ENCODE measurements at regions not wholly inside any gene's neighbourhood (a gene's known extent, or its start where the extent isn't known, plus 50 kb on each side); places are given as distances from the start of the nearest gene placed in this dataset.

DNA sequence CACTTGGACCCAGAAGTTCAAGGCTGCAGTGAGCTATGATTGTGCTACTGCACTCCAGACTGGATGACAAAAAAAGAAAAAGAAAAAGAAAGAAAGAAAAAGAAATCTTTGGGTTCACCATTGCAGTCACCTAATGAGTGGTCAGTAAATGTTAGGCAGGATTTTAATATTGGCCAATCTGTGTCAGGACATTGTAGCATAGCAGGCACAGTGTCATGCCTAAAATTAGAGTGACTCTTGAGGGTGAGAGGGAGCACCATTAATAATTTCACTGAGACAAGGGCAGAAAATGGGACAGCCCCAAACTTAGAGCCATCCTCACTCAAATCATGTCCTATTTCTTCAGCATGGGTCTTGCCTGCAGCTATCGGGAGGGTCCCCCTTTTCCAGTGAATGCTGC, 221.6 kb upstream of the NRP1 start:
- TF ChIP-seq, protein P1, sequence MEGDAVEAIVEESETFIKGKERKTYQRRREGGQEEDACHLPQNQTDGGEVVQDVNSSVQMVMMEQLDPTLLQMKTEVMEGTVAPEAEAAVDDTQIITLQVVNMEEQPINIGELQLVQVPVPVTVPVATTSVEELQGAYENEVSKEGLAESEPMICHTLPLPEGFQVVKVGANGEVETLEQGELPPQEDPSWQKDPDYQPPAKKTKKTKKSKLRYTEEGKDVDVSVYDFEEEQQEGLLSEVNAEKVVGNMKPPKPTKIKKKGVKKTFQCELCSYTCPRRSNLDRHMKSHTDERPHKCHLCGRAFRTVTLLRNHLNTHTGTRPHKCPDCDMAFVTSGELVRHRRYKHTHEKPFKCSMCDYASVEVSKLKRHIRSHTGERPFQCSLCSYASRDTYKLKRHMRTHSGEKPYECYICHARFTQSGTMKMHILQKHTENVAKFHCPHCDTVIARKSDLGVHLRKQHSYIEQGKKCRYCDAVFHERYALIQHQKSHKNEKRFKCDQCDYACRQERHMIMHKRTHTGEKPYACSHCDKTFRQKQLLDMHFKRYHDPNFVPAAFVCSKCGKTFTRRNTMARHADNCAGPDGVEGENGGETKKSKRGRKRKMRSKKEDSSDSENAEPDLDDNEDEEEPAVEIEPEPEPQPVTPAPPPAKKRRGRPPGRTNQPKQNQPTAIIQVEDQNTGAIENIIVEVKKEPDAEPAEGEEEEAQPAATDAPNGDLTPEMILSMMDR (IDR thresholded peaks at IDR 0.05) = no peak
- TF ChIP-seq POLR2A (IDR thresholded peaks at IDR 0.05) = no peak

Measured in right lobe of liver (tissue), 4 donors.